Umbilical cord (tissue), 1 donor: ENCODE measurements at regions not wholly inside any gene's neighbourhood (a gene's known extent, or its start where the extent isn't known, plus 50 kb on each side); places are given as distances from the start of the nearest gene placed in this dataset.

Experiments
- DNase-seq: peaks from one replicate; pipeline ENCODE4 v3.0.0-alpha.2; 2015; ENCODE audit warnings: low spot score

GRCh38 chr10:131792011-131792651 is 108.7 kb upstream of the PPP2R2D start:
- DNase-seq: no peak

- no peak for DNase-seq
Measured at GRCh38 chr10:131792809-131793208, 108.0 kb upstream of the PPP2R2D start.

- no peak for DNase-seq
Measured at GRCh38 chr10:131795761-131796160, 105.0 kb upstream of the PPP2R2D start.

GRCh38 chr10:131797626-131798025 is 103.2 kb upstream of the PPP2R2D start:
- DNase-seq: no peak

- DNase-seq: no peak
Measured at GRCh38 chr10:131799429-131799828, 101.4 kb upstream of the PPP2R2D start.

- DNase-seq: no peak
Measured at GRCh38 chr10:131802156-131802915, 98.5 kb upstream of the PPP2R2D start.

- no peak for DNase-seq
Measured at GRCh38 chr10:131802996-131803395, 97.8 kb upstream of the PPP2R2D start.

- no peak for DNase-seq
Measured at GRCh38 chr10:131803860-131804425, 96.9 kb upstream of the PPP2R2D start.

GRCh38 chr10:131804551-131805295 is 96.1 kb upstream of the PPP2R2D start:
- no peak for DNase-seq

- DNase-seq: no peak
Measured at GRCh38 chr10:131805696-131806095, 95.1 kb upstream of the PPP2R2D start.

GRCh38 chr10:131806146-131806545 is 94.7 kb upstream of the PPP2R2D start:
- no peak for DNase-seq

- DNase-seq: no peak
Measured at GRCh38 chr10:131806646-131807317, 94.0 kb upstream of the PPP2R2D start.

GRCh38 chr10:131808370-131808930 is 92.4 kb upstream of the PPP2R2D start:
- DNase-seq: no peak

GRCh38 chr10:131810036-131810804 is 90.6 kb upstream of the PPP2R2D start:
- no peak for DNase-seq

- no peak for DNase-seq
Measured at GRCh38 chr10:131810805-131811629, 89.8 kb upstream of the PPP2R2D start.

GRCh38 chr10:131811630-131812403 is 89.0 kb upstream of the PPP2R2D start:
- DNase-seq: no peak

- no peak for DNase-seq
Measured at GRCh38 chr10:131812736-131813604, 87.8 kb upstream of the PPP2R2D start.
